ENCODE measurements at regions not wholly inside any gene's neighbourhood (a gene's known extent, or its start where the extent isn't known, plus 50 kb on each side); places are given as distances from the start of the nearest gene placed in this dataset.
"Not testable (repeated sequence)": the region's sequence is repeated elsewhere in the genome, so short reads cannot be mapped to it uniquely, and the experiment has no call there.

GRCh38 chr3:146359841-146360240 lies 108.9 kb upstream of the PLSCR4 start:
- Histone ChIP-seq H2BK15ac (replicated peaks; ENCODE audit: low read depth) (no peak overlapping the region), H3K9ac (ENCODE audit: low read length) (no peak overlapping the region), H3K4ac (ENCODE audit: low read depth, low read length) (no peak overlapping the region), H4K8ac (ENCODE audit: low read depth, low read length) (no peak overlapping the region), H3K27ac (ENCODE audit: low read depth, low read length) (no peak overlapping the region), H3K4me3 (ENCODE audit: low read length) (peak overlapping the region; percentile 6), H3K56ac (ENCODE audit: low read length) (no peak overlapping the region), H3K4me1 (ENCODE audit: control insufficient read depth, low read depth, low read length) (no peaks in the 10 kb centered on the region), H3K36me3 (ENCODE audit: control insufficient read depth, insufficient read depth, low read length) (no peaks in the 10 kb centered on the region), H3K23ac (ENCODE audit: low read length) (no peak overlapping the region), H4K5ac (ENCODE audit: low read length) (no peak overlapping the region), H3K79me1 (ENCODE audit: low read length) (no peaks in the 10 kb centered on the region), H3K4me2 (ENCODE audit: low read length) (no peak overlapping the region), H3K79me2 (ENCODE audit: control insufficient read depth, insufficient read depth, low read length) (no peaks in the 10 kb centered on the region), H2AK5ac (ENCODE audit: low read length) (no peak overlapping the region), H3K18ac (ENCODE audit: low read length) (no peak overlapping the region), H2BK120ac (ENCODE audit: low read depth, low read length) (no peak overlapping the region), H3K27me3 (ENCODE audit: insufficient read depth, low read length, poor library complexity) (no peaks in the 10 kb centered on the region), H2BK5ac (ENCODE audit: low read length) (no peak overlapping the region)
- no peak for DNase-seq
- no CpG with 5 or more reads among the region's 1 CpG for WGBS (ENCODE audit: extremely low coverage, insufficient coverage, low lambda C conversion rate)

DNA sequence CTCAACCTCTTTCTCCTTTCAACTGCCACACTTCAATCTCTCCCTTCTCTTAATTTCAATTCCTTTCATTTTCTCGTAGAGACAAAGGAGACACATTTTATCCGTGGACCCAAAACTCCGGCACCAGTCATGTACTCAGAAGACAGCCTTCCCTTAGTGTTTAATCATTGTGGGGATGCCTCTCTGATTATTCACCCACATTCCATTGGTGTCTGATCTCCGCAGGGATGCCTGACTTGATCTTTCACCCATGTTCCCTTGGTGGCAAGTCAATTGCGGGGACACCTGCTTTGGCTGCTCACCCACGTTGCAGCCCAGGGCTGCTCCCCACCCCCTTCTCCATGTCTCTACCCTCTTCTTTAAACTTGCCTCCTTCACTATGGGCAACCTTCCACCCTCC lies 103.5 kb upstream of the PLSCR4 start:
- not testable (repeated sequence) for H2AK5ac ChIP-seq (ENCODE audit: low read length); H3K18ac ChIP-seq (ENCODE audit: low read length); H3K23ac ChIP-seq (ENCODE audit: low read length); H2BK5ac ChIP-seq (ENCODE audit: low read length); H2BK120ac ChIP-seq (ENCODE audit: low read depth, low read length); H3K27ac ChIP-seq (ENCODE audit: low read depth, low read length); H3K36me3 ChIP-seq (ENCODE audit: control insufficient read depth, insufficient read depth, low read length); H4K8ac ChIP-seq (ENCODE audit: low read depth, low read length); H3K4ac ChIP-seq (ENCODE audit: low read depth, low read length); H3K79me1 ChIP-seq (ENCODE audit: low read length); H3K4me1 ChIP-seq (ENCODE audit: control insufficient read depth, low read depth, low read length); H3K4me3 ChIP-seq (ENCODE audit: low read length); DNase-seq; H3K27me3 ChIP-seq (ENCODE audit: insufficient read depth, low read length, poor library complexity); H3K9ac ChIP-seq (ENCODE audit: low read length); H3K79me2 ChIP-seq (ENCODE audit: control insufficient read depth, insufficient read depth, low read length); H3K56ac ChIP-seq (ENCODE audit: low read length); H4K5ac ChIP-seq (ENCODE audit: low read length); H2BK15ac ChIP-seq (replicated peaks; ENCODE audit: low read depth); H3K4me2 ChIP-seq (ENCODE audit: low read length)
- no CpG with 5 or more reads among the region's 6 CpGs for WGBS (ENCODE audit: extremely low coverage, insufficient coverage, low lambda C conversion rate)

- no peak overlapping the region for H3K56ac ChIP-seq (ENCODE audit: low read length)
- H3K23ac ChIP-seq (ENCODE audit: low read length), result no peak overlapping the region
- no peak overlapping the region for H3K9ac ChIP-seq (ENCODE audit: low read length)
- no peak overlapping the region for H3K4me2 ChIP-seq (ENCODE audit: low read length)
- H3K27me3 ChIP-seq (ENCODE audit: insufficient read depth, low read length, poor library complexity), result no peaks in the 10 kb centered on the region
- no peak overlapping the region for H2BK5ac ChIP-seq (ENCODE audit: low read length)
- no peaks in the 10 kb centered on the region for H3K79me2 ChIP-seq (ENCODE audit: control insufficient read depth, insufficient read depth, low read length)
- no peaks in the 10 kb centered on the region for H3K36me3 ChIP-seq (ENCODE audit: control insufficient read depth, insufficient read depth, low read length)
- no peak overlapping the region for H2BK120ac ChIP-seq (ENCODE audit: low read depth, low read length)
- no peak overlapping the region for H3K18ac ChIP-seq (ENCODE audit: low read length)
- no CpG with 5 or more reads among the region's 2 CpGs for WGBS (ENCODE audit: extremely low coverage, insufficient coverage, low lambda C conversion rate)
- no peak for DNase-seq
- H3K27ac ChIP-seq (ENCODE audit: low read depth, low read length), result no peak overlapping the region
- H3K4me3 ChIP-seq (ENCODE audit: low read length), result no peak overlapping the region
- no peak overlapping the region for H4K8ac ChIP-seq (ENCODE audit: low read depth, low read length)
- no peak overlapping the region for H4K5ac ChIP-seq (ENCODE audit: low read length)
- H3K4ac ChIP-seq (ENCODE audit: low read depth, low read length), result no peak overlapping the region
- peak overlapping the region; percentile 74 for H2BK15ac ChIP-seq (replicated peaks; ENCODE audit: low read depth)
- no peaks in the 10 kb centered on the region for H3K79me1 ChIP-seq (ENCODE audit: low read length)
- H3K4me1 ChIP-seq (ENCODE audit: control insufficient read depth, low read depth, low read length), result peaks cover 3% of the 10 kb centered on the region
- no peak overlapping the region for H2AK5ac ChIP-seq (ENCODE audit: low read length)
These were observed 99.9 kb upstream of the PLSCR4 start for GRCh38 chr3:146350852-146351251.

- Histone ChIP-seq H3K4ac (ENCODE audit: low read depth, low read length) (peak overlapping the region; percentile 98), H3K9ac (ENCODE audit: low read length) (peak overlapping the region; percentile 32), H3K4me3 (ENCODE audit: low read length) (no peak overlapping the region), H2AK5ac (ENCODE audit: low read length) (peak overlapping the region; percentile 100), H4K8ac (ENCODE audit: low read depth, low read length) (no peak overlapping the region), H4K5ac (ENCODE audit: low read length) (peak overlapping the region; percentile 98), H2BK5ac (ENCODE audit: low read length) (peak overlapping the region; percentile 100), H3K27me3 (ENCODE audit: insufficient read depth, low read length, poor library complexity) (no peaks in the 10 kb centered on the region), H3K4me2 (ENCODE audit: low read length) (no peak overlapping the region), H3K36me3 (ENCODE audit: control insufficient read depth, insufficient read depth, low read length) (no peaks in the 10 kb centered on the region), H3K79me2 (ENCODE audit: control insufficient read depth, insufficient read depth, low read length) (no peaks in the 10 kb centered on the region), H2BK120ac (ENCODE audit: low read depth, low read length) (peak overlapping the region; percentile 90), H3K56ac (ENCODE audit: low read length) (peak overlapping the region; percentile 89), H3K18ac (ENCODE audit: low read length) (peak overlapping the region; percentile 92), H3K23ac (ENCODE audit: low read length) (peak overlapping the region; percentile 83), H2BK15ac (replicated peaks; ENCODE audit: low read depth) (no peak overlapping the region), H3K4me1 (ENCODE audit: control insufficient read depth, low read depth, low read length) (peaks cover 6% of the 10 kb centered on the region), H3K27ac (ENCODE audit: low read depth, low read length) (peak overlapping the region; percentile 82), H3K79me1 (ENCODE audit: low read length) (no peaks in the 10 kb centered on the region)
- DNase-seq, result peak; percentile 64
- no CpG with 5 or more reads among the region's 2 CpGs for WGBS (ENCODE audit: extremely low coverage, insufficient coverage, low lambda C conversion rate)
These were observed 95.0 kb upstream of the PLSCR4 start for GRCh38 chr3:146345900-146346299.

DNA sequence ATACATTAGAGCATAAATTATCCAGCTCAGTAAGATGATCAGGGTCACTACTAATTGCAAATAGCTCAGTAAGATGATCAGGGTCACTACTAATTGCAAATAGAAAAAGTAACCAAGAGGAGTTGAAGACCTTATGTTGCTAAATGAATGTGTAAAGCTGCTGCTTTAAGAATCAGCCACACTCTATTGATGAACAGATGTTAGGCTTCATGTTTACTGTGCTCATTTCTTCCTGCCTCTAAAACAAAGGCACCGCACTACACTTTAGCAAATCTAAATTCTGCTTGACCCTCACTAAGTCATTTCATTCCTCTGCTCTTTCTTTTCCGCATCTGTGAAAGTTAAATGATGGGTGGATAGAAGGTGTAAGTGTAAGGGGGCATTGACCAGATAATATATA lies 92.6 kb upstream of the PLSCR4 start:
- H4K5ac ChIP-seq (ENCODE audit: low read length), result no peak overlapping the region
- H3K36me3 ChIP-seq (ENCODE audit: control insufficient read depth, insufficient read depth, low read length), result no peaks in the 10 kb centered on the region
- H3K4me2 ChIP-seq (ENCODE audit: low read length), result no peak overlapping the region
- H2BK5ac ChIP-seq (ENCODE audit: low read length), result peak overlapping the region; percentile 5
- no CpG with 5 or more reads among the region's 2 CpGs for WGBS (ENCODE audit: extremely low coverage, insufficient coverage, low lambda C conversion rate)
- H3K18ac ChIP-seq (ENCODE audit: low read length), result peak overlapping the region; percentile 51
- H3K4ac ChIP-seq (ENCODE audit: low read depth, low read length), result no peak overlapping the region
- no peak overlapping the region for H2BK120ac ChIP-seq (ENCODE audit: low read depth, low read length)
- no peak overlapping the region for H3K9ac ChIP-seq (ENCODE audit: low read length)
- no peak overlapping the region for H4K8ac ChIP-seq (ENCODE audit: low read depth, low read length)
- peaks cover 6% of the 10 kb centered on the region for H3K4me1 ChIP-seq (ENCODE audit: control insufficient read depth, low read depth, low read length)
- no peaks in the 10 kb centered on the region for H3K79me1 ChIP-seq (ENCODE audit: low read length)
- H3K27me3 ChIP-seq (ENCODE audit: insufficient read depth, low read length, poor library complexity), result no peaks in the 10 kb centered on the region
- H2AK5ac ChIP-seq (ENCODE audit: low read length), result no peak overlapping the region
- H3K4me3 ChIP-seq (ENCODE audit: low read length), result no peak overlapping the region
- no peak overlapping the region for H3K23ac ChIP-seq (ENCODE audit: low read length)
- H3K27ac ChIP-seq (ENCODE audit: low read depth, low read length), result no peak overlapping the region
- H3K79me2 ChIP-seq (ENCODE audit: control insufficient read depth, insufficient read depth, low read length), result no peaks in the 10 kb centered on the region
- no peak overlapping the region for H3K56ac ChIP-seq (ENCODE audit: low read length)
- no peak overlapping the region for H2BK15ac ChIP-seq (replicated peaks; ENCODE audit: low read depth)
- no peak for DNase-seq

GRCh38 chr3:146342989-146343388 lies 92.1 kb upstream of the PLSCR4 start:
- H3K4ac ChIP-seq (ENCODE audit: low read depth, low read length), result no peak overlapping the region
- no peak overlapping the region for H3K23ac ChIP-seq (ENCODE audit: low read length)
- H3K4me2 ChIP-seq (ENCODE audit: low read length), result no peak overlapping the region
- H2BK120ac ChIP-seq (ENCODE audit: low read depth, low read length), result peak overlapping the region; percentile 63
- H2AK5ac ChIP-seq (ENCODE audit: low read length), result no peak overlapping the region
- H3K4me1 ChIP-seq (ENCODE audit: control insufficient read depth, low read depth, low read length), result peaks cover 4% of the 10 kb centered on the region
- H3K27me3 ChIP-seq (ENCODE audit: insufficient read depth, low read length, poor library complexity), result no peaks in the 10 kb centered on the region
- H3K36me3 ChIP-seq (ENCODE audit: control insufficient read depth, insufficient read depth, low read length), result no peaks in the 10 kb centered on the region
- H3K79me1 ChIP-seq (ENCODE audit: low read length), result no peaks in the 10 kb centered on the region
- H4K8ac ChIP-seq (ENCODE audit: low read depth, low read length), result no peak overlapping the region
- no peak overlapping the region for H3K27ac ChIP-seq (ENCODE audit: low read depth, low read length)
- DNase-seq, result no peak
- H2BK15ac ChIP-seq (replicated peaks; ENCODE audit: low read depth), result no peak overlapping the region
- no peaks in the 10 kb centered on the region for H3K79me2 ChIP-seq (ENCODE audit: control insufficient read depth, insufficient read depth, low read length)
- no peak overlapping the region for H3K18ac ChIP-seq (ENCODE audit: low read length)
- H3K56ac ChIP-seq (ENCODE audit: low read length), result peak overlapping the region; percentile 6
- H3K9ac ChIP-seq (ENCODE audit: low read length), result no peak overlapping the region
- no peak overlapping the region for H3K4me3 ChIP-seq (ENCODE audit: low read length)
- H4K5ac ChIP-seq (ENCODE audit: low read length), result peak overlapping the region; percentile 64
- peak overlapping the region; percentile 21 for H2BK5ac ChIP-seq (ENCODE audit: low read length)
